MM.1S (cell line): ENCODE measurements at regions not wholly inside any gene's neighbourhood (a gene's known extent, or its start where the extent isn't known, plus 50 kb on each side); places are given as distances from the start of the nearest gene placed in this dataset.

Experiments used
- EZH2 ChIP-seq: fragments of 300-600 bp; sonication (generic); optimal IDR thresholded peaks from 2 replicates; pipeline ENCODE3; 2017; ENCODE audit warnings: low read depth, mild to moderate bottlenecking, antibody characterized with exemption, low read length, mixed read lengths
- TF ChIP-seq, protein P1 (sequence below): fragments of 300-600 bp; sonication (generic); IDR thresholded peaks from 2 replicates; pipeline ENCODE4 v1.5.1; 2016; ENCODE audit warnings: antibody characterized with exemption, low read length, mixed read lengths

- TF ChIP-seq, protein P1, sequence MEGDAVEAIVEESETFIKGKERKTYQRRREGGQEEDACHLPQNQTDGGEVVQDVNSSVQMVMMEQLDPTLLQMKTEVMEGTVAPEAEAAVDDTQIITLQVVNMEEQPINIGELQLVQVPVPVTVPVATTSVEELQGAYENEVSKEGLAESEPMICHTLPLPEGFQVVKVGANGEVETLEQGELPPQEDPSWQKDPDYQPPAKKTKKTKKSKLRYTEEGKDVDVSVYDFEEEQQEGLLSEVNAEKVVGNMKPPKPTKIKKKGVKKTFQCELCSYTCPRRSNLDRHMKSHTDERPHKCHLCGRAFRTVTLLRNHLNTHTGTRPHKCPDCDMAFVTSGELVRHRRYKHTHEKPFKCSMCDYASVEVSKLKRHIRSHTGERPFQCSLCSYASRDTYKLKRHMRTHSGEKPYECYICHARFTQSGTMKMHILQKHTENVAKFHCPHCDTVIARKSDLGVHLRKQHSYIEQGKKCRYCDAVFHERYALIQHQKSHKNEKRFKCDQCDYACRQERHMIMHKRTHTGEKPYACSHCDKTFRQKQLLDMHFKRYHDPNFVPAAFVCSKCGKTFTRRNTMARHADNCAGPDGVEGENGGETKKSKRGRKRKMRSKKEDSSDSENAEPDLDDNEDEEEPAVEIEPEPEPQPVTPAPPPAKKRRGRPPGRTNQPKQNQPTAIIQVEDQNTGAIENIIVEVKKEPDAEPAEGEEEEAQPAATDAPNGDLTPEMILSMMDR, result no peak
- no peak for TF ChIP-seq EZH2
These were observed 309.9 kb downstream of the BMP7 start for GRCh38 chr20:56956534-56956933.
